H1 (cell line): ENCODE measurements at regions not wholly inside any gene's neighbourhood (a gene's known extent, or its start where the extent isn't known, plus 50 kb on each side); places are given as distances from the start of the nearest gene placed in this dataset.
"Not testable (repeated sequence)": the region's sequence is repeated elsewhere in the genome, so short reads cannot be mapped to it uniquely, and the experiment has no call there.

ENCODE experiments used
- CTCF ChIA-PET: fragments of 300-600 bp; sonication (Branson Sonifier 250); formaldehyde crosslinking; loops from one replicate; lab custom pipeline; 2021; ENCODE audit not compliant: partially characterized antibody; lab: Charles Lee
- POLR2A ChIA-PET: fragments of 300-600 bp; sonication (Branson Sonifier 250); formaldehyde crosslinking; loops from one replicate; lab custom pipeline; 2021; ENCODE audit warnings: inconsistent platforms; ENCODE audit not compliant: partially characterized antibody; lab: Charles Lee
- DNase-seq, 2 experiments: peaks; one replicate each; pipeline versions ENCODE4 v3.0.0 to v3.0.0-alpha.2; 2010 to 2022; ENCODE audit warnings: low spot score in 2 of 2, low read depth in 1 of 2, mixed read lengths in 1 of 2
- FAIRE-seq: peaks from 2 replicates; lab custom pipeline; 2011; peaks lifted over from hg19 to GRCh38; lab: Jason Lieb, UNC
- H2AFZ ChIP-seq: 2 replicates; pipeline ENCODE4 v1.8.1; 2012; ENCODE audit warnings: low read length, inconsistent platforms
- H2AK5ac ChIP-seq: 2 replicates; pipeline ENCODE4 v1.6.1; 2013; ENCODE audit warnings: low read depth, low read length
- H2BK120ac ChIP-seq: replicated peaks from 2 replicates; pipeline ENCODE3; 2013; ENCODE audit warnings: low read depth, low read length, inconsistent platforms
- H2BK12ac ChIP-seq: 2 replicates; pipeline ENCODE4 v1.6.1; 2013; ENCODE audit warnings: low read depth, low read length
- H2BK15ac ChIP-seq: 2 replicates; pipeline ENCODE4 v1.6.1; 2013; ENCODE audit warnings: low read length
- H2BK20ac ChIP-seq: 2 replicates; pipeline ENCODE4 v1.6.1; 2013; ENCODE audit warnings: low read length
- H2BK5ac ChIP-seq: 2 replicates; pipeline ENCODE4 v1.6.1; 2013; ENCODE audit warnings: low read depth, low read length
- H3K14ac ChIP-seq: 2 replicates; pipeline ENCODE4 v1.6.1; 2013; ENCODE audit warnings: inconsistent platforms; ENCODE audit not compliant: insufficient read length
- H3K18ac ChIP-seq: 2 replicates; pipeline ENCODE4 v1.6.1; 2013; ENCODE audit warnings: low read length; ENCODE audit errors: extremely low read depth
- H3K23ac ChIP-seq: 2 replicates; pipeline ENCODE4 v1.6.1; 2013; ENCODE audit warnings: inconsistent platforms; ENCODE audit not compliant: insufficient read length
- H3K23me2 ChIP-seq: 2 replicates; pipeline ENCODE4 v1.6.1; 2013; ENCODE audit warnings: low read depth, low read length
- H3K27ac ChIP-seq: 2 replicates; pipeline ENCODE4 v1.6.1; 2011; ENCODE audit warnings: low read depth, low read length, inconsistent platforms
- H3K27me3 ChIP-seq, 4 experiments: replicated peaks in 1 of 4; 1 replicate in 1 of 4; 2 replicates in 3 of 4; pipeline versions ENCODE4 v1.6.1 to v1.8.1; 2011 to 2013; ENCODE audit warnings: low read length in 3 of 4, mild to moderate bottlenecking in 3 of 4, inconsistent platforms in 2 of 4, mixed read lengths in 2 of 4, moderate library complexity in 1 of 4; ENCODE audit not compliant: control insufficient read depth in 3 of 4, insufficient read depth in 3 of 4; ENCODE audit errors: extremely low read depth in 1 of 4
- H3K36me3 ChIP-seq, 4 experiments: 2 replicates each; pipeline versions ENCODE4 v1.6.1 to v1.8.1; 2011 to 2013; ENCODE audit warnings: mild to moderate bottlenecking in 4 of 4, low read length in 3 of 4, moderate library complexity in 2 of 4, control low read depth in 1 of 4, inconsistent platforms in 1 of 4; ENCODE audit not compliant: insufficient read depth in 4 of 4, control insufficient read depth in 2 of 4
- H3K4ac ChIP-seq: replicated peaks from 2 replicates; pipeline ENCODE3; 2013; ENCODE audit warnings: low read length, low read depth, mixed read lengths, inconsistent platforms; ENCODE audit not compliant: insufficient read length
- H3K4me1 ChIP-seq, 4 experiments: replicated peaks in 1 of 4; 1 replicate in 1 of 4; 2 replicates in 3 of 4; pipeline versions ENCODE4 v1.6.1 to v1.8.1; 2011 to 2013; ENCODE audit warnings: low read length in 3 of 4, inconsistent platforms in 2 of 4, mixed read lengths in 1 of 4; ENCODE audit not compliant: insufficient read depth in 4 of 4, control insufficient read depth in 3 of 4
- H3K4me2 ChIP-seq, 2 experiments: 2 replicates each; pipeline versions ENCODE4 v1.6.1 to v1.8.1; 2011 to 2013; ENCODE audit warnings: low read depth in 2 of 2, low read length in 2 of 2, control low read depth in 1 of 2, inconsistent platforms in 1 of 2, mild to moderate bottlenecking in 1 of 2; ENCODE audit not compliant: insufficient read depth in 1 of 2
- H3K4me3 ChIP-seq, 4 experiments: fragments of 200-600, 300-600 bp in 1 of 4; sonication (generic), shearing (Covaris generic), sonication (Bioruptor Twin) in 1 of 4; 2 replicates each; pipeline versions ENCODE4 v1.5.1 to v1.8.1; 2011 to 2016; ENCODE audit warnings: low read length in 4 of 4, low read depth in 3 of 4, control low read depth in 2 of 4, inconsistent platforms in 2 of 4, mild to moderate bottlenecking in 2 of 4, mixed read lengths in 1 of 4, moderate library complexity in 1 of 4; ENCODE audit not compliant: insufficient read depth in 2 of 4; ENCODE audit errors: extremely low read depth in 1 of 4
- H3K56ac ChIP-seq: replicated peaks from 2 replicates; pipeline ENCODE3; 2013; ENCODE audit warnings: low read depth, mild to moderate bottlenecking, mixed read lengths, low read length, inconsistent platforms; ENCODE audit not compliant: insufficient read length
- H3K79me1 ChIP-seq: 2 replicates; pipeline ENCODE4 v1.6.1; 2013; ENCODE audit warnings: low read depth, low read length, control low read depth
- H3K79me2 ChIP-seq, 2 experiments: 2 replicates each; pipeline versions ENCODE4 v1.6.1 to v1.8.1; 2012 to 2013; ENCODE audit warnings: low read length in 2 of 2, mild to moderate bottlenecking in 2 of 2, inconsistent platforms in 1 of 2; ENCODE audit not compliant: insufficient read depth in 2 of 2, control insufficient read depth in 1 of 2
- H3K9ac ChIP-seq, 4 experiments: replicated peaks in 1 of 4; 1 replicate in 1 of 4; 2 replicates in 3 of 4; pipeline versions ENCODE4 v1.6.1 to v1.8.1; 2011 to 2013; ENCODE audit warnings: low read depth in 3 of 4, low read length in 3 of 4, control low read depth in 2 of 4, mild to moderate bottlenecking in 2 of 4, moderate library complexity in 2 of 4, inconsistent platforms in 1 of 4; ENCODE audit errors: extremely low read depth in 1 of 4
- H3K9me3 ChIP-seq, 2 experiments: 2 replicates each; pipeline versions ENCODE4 v1.6.1 to v1.8.1; 2012 to 2013; ENCODE audit warnings: mild to moderate bottlenecking in 2 of 2, moderate library complexity in 2 of 2, control low read depth in 1 of 2, inconsistent platforms in 1 of 2, low read depth in 1 of 2, low read length in 1 of 2, mixed read lengths in 1 of 2; ENCODE audit not compliant: insufficient read depth in 2 of 2
- H4K20me1 ChIP-seq, 2 experiments: replicated peaks in 1 of 2; 2 replicates each; pipeline versions ENCODE3 to v1.8.1; 2011 to 2013; ENCODE audit warnings: inconsistent platforms in 2 of 2, low read length in 2 of 2, mild to moderate bottlenecking in 1 of 2; ENCODE audit not compliant: insufficient read depth in 2 of 2, control insufficient read depth in 1 of 2
- H4K5ac ChIP-seq: 2 replicates; pipeline ENCODE4 v1.6.1; 2013; ENCODE audit warnings: low read length, low read depth, mixed read lengths, inconsistent platforms; ENCODE audit not compliant: insufficient read length
- H4K8ac ChIP-seq: 2 replicates; pipeline ENCODE4 v1.8.0; 2013; ENCODE audit warnings: mild to moderate bottlenecking, moderate library complexity, low read length, inconsistent platforms; ENCODE audit not compliant: insufficient read depth; ENCODE audit errors: extremely low read depth
- H4K91ac ChIP-seq: replicated peaks from 2 replicates; pipeline ENCODE3; 2013; ENCODE audit warnings: low read length, mixed read lengths, inconsistent platforms; ENCODE audit not compliant: insufficient read length
- WGBS, 2 experiments: shearing (Covaris generic) in 1 of 2; methylation state at CpG; one replicate each; pipeline versions ENCODE4 v1.1.6 to v1.1.7; 2013 to 2015; ENCODE audit warnings: low lambda C conversion rate in 2 of 2, mixed read lengths in 2 of 2, inconsistent platforms in 1 of 2, low coverage in 1 of 2, missing lambda C conversion rate in 1 of 2; ENCODE audit not compliant: insufficient replicate concordance in 2 of 2, insufficient coverage in 1 of 2, insufficient read length in 1 of 2; ENCODE audit errors: extremely low coverage in 1 of 2, missing lambda C conversion rate in 1 of 2; 5-methylcytosine and 5-hydroxymethylcytosine counted together

- H2BK12ac ChIP-seq, H3K18ac ChIP-seq, H3K4me3 ChIP-seq, H3K27me3 ChIP-seq, H4K91ac ChIP-seq, H2BK20ac ChIP-seq, H3K79me2 ChIP-seq, H4K20me1 ChIP-seq, H3K4me2 ChIP-seq, H2AK5ac ChIP-seq, H3K27ac ChIP-seq, H2BK15ac ChIP-seq, H2BK5ac ChIP-seq, H3K23ac ChIP-seq, FAIRE-seq, H3K56ac ChIP-seq, H3K4ac ChIP-seq, H2AFZ ChIP-seq, H3K23me2 ChIP-seq, H2BK120ac ChIP-seq, DNase-seq, H3K79me1 ChIP-seq, POLR2A ChIA-PET, H4K8ac ChIP-seq, H3K9ac ChIP-seq, H3K4me1 ChIP-seq, H4K5ac ChIP-seq, H3K36me3 ChIP-seq, H3K14ac ChIP-seq: not testable (repeated sequence)
- CTCF ChIA-PET: interaction anchor here (0.9 kb wide), 1 partner anchor 15 kb away, joined by 3 read pairs; no protein-coding TSS in a partner anchor
- 88% methylated on average over 5 of the region's 5 CpGs; no CpG with 5 or more reads in 1 of the 2 experiments for WGBS, 2 experiments
- peaks cover 39 to 83% of the 10 kb centered on the region in 2 experiments; a peak in 3 of 4 replicates for H3K9me3 ChIP-seq
Measured at GRCh38 chr10:37480596-37480995, 355.2 kb downstream of the ANKRD30A start.
